ENCODE measurements at regions not wholly inside any gene's neighbourhood (a gene's known extent, or its start where the extent isn't known, plus 50 kb on each side); places are given as distances from the start of the nearest gene placed in this dataset.

- Histone ChIP-seq H3K4me1 (ENCODE audit: control insufficient read depth in 1 of 2, low read depth in 2 of 2) (peaks cover 8 to 19% of the 10 kb centered on the region in 2 donors), H3K4me3 (no peak overlapping the region), H3K9me3 (no peaks in the 10 kb centered on the region), H3K27ac (no peak overlapping the region), H3K27me3 (replicated peaks; ENCODE audit: insufficient read depth) (no peaks in the 10 kb centered on the region), H3K36me3 (no peaks in the 10 kb centered on the region)
- ATAC-seq (ENCODE audit: insufficient number of reproducible peaks, low FRiP score, low read depth) (no peak), DNase-seq (ENCODE audit: low spot score) (no peak)
- TF ChIP-seq CTCF (IDR thresholded peaks at IDR 0.05) = no peak
Observed at GRCh38 chr9:129379181-129379836, 201.2 kb upstream of the IER5L start.

- Histone ChIP-seq H3K27me3 (replicated peaks; ENCODE audit: insufficient read depth) (no peaks in the 10 kb centered on the region), H3K9me3 (no peaks in the 10 kb centered on the region), H3K4me3 (no peak overlapping the region), H3K4me1 (ENCODE audit: control insufficient read depth in 1 of 2, low read depth in 2 of 2) (peaks cover 8 to 9% of the 10 kb centered on the region in 2 donors), H3K36me3 (no peaks in the 10 kb centered on the region), H3K27ac (no peak overlapping the region)
- TF ChIP-seq CTCF (IDR thresholded peaks at IDR 0.05) = no peak
- ATAC-seq (ENCODE audit: insufficient number of reproducible peaks, low FRiP score, low read depth) (no peak), DNase-seq (ENCODE audit: low spot score) (no peak)
Observed at GRCh38 chr9:129377931-129378661, 200.0 kb upstream of the IER5L start.

- Histone ChIP-seq H3K36me3 (no peaks in the 10 kb centered on the region), H3K27me3 (replicated peaks; ENCODE audit: insufficient read depth) (no peaks in the 10 kb centered on the region), H3K9me3 (no peaks in the 10 kb centered on the region), H3K4me1 (ENCODE audit: control insufficient read depth in 1 of 2, low read depth in 2 of 2) (peaks cover 0 to under 1% of the 10 kb centered on the region in 2 donors), H3K27ac (no peak overlapping the region), H3K4me3 (no peak overlapping the region)
- ATAC-seq (ENCODE audit: insufficient number of reproducible peaks, low FRiP score, low read depth) (no peak), DNase-seq (ENCODE audit: low spot score) (no peak)
- TF ChIP-seq CTCF (IDR thresholded peaks at IDR 0.05) = no peak
Observed at GRCh38 chr9:129377181-129377580, 199.1 kb upstream of the IER5L start.

GRCh38 chr9:129375845-129376244 is 197.8 kb upstream of the IER5L start:
- Histone ChIP-seq H3K27ac (no peak overlapping the region), H3K27me3 (replicated peaks; ENCODE audit: insufficient read depth) (no peaks in the 10 kb centered on the region), H3K36me3 (no peaks in the 10 kb centered on the region), H3K9me3 (peaks cover 2% of the 10 kb centered on the region), H3K4me3 (no peak overlapping the region), H3K4me1 (ENCODE audit: control insufficient read depth in 1 of 2, low read depth in 2 of 2) (no peaks in the 10 kb centered on the region)
- DNase-seq (ENCODE audit: low spot score) = no peak
- ATAC-seq (ENCODE audit: insufficient number of reproducible peaks, low FRiP score, low read depth) = no peak
- no peak for TF ChIP-seq CTCF (IDR thresholded peaks at IDR 0.05)

GRCh38 chr9:129374651-129375050 is 196.6 kb upstream of the IER5L start:
- TF ChIP-seq CTCF (IDR thresholded peaks at IDR 0.05) = no peak
- no peaks in the 10 kb centered on the region for H3K36me3 ChIP-seq
- DNase-seq (ENCODE audit: low spot score) = no peak
- peaks cover 6% of the 10 kb centered on the region for H3K9me3 ChIP-seq
- no peaks in the 10 kb centered on the region for H3K4me1 ChIP-seq (ENCODE audit: control insufficient read depth in 1 of 2, low read depth in 2 of 2)
- H3K27me3 ChIP-seq (replicated peaks; ENCODE audit: insufficient read depth) = no peaks in the 10 kb centered on the region
- no peak overlapping the region for H3K27ac ChIP-seq
- ATAC-seq (ENCODE audit: insufficient number of reproducible peaks, low FRiP score, low read depth) = no peak
- H3K4me3 ChIP-seq = no peak overlapping the region
